ENCODE measurements at regions not wholly inside any gene's neighbourhood (a gene's known extent, or its start where the extent isn't known, plus 50 kb on each side); places are given as distances from the start of the nearest gene placed in this dataset.

- no peak overlapping the region for H3K4me3 Mint-ChIP-seq (ENCODE audit: unreplicated experiment)
- H3K27me3 Mint-ChIP-seq (ENCODE audit: unreplicated experiment): no peaks in the 10 kb centered on the region
- DNase-seq (ENCODE audit: extremely low spot score, unreplicated experiment): no peak
- peaks cover 29% of the 10 kb centered on the region for H3K4me1 Mint-ChIP-seq (ENCODE audit: unreplicated experiment)
- no peak for TF ChIP-seq CTCF (IDR thresholded peaks at IDR 0.05)
- H3K9me3 Mint-ChIP-seq (ENCODE audit: unreplicated experiment): no peaks in the 10 kb centered on the region
- H3K36me3 Mint-ChIP-seq (ENCODE audit: unreplicated experiment): no peaks in the 10 kb centered on the region
- no peak overlapping the region for H3K27ac Mint-ChIP-seq (ENCODE audit: unreplicated experiment)
Observed at GRCh38 chr4:32768664-32769389, 2048.7 kb downstream of the PCDH7 start.

GRCh38 chr4:32771491-32771890 lies 2051.3 kb downstream of the PCDH7 start:
- TF ChIP-seq CTCF (IDR thresholded peaks at IDR 0.05): no peak
- DNase-seq (ENCODE audit: extremely low spot score, unreplicated experiment): no peak
- H3K4me1 Mint-ChIP-seq (ENCODE audit: unreplicated experiment): peaks cover 26% of the 10 kb centered on the region
- no peak overlapping the region for H3K4me3 Mint-ChIP-seq (ENCODE audit: unreplicated experiment)
- no peak overlapping the region for H3K27ac Mint-ChIP-seq (ENCODE audit: unreplicated experiment)
- no peaks in the 10 kb centered on the region for H3K9me3 Mint-ChIP-seq (ENCODE audit: unreplicated experiment)
- H3K36me3 Mint-ChIP-seq (ENCODE audit: unreplicated experiment): no peaks in the 10 kb centered on the region
- H3K27me3 Mint-ChIP-seq (ENCODE audit: unreplicated experiment): no peaks in the 10 kb centered on the region

- no peaks in the 10 kb centered on the region for H3K36me3 Mint-ChIP-seq (ENCODE audit: unreplicated experiment)
- DNase-seq (ENCODE audit: extremely low spot score, unreplicated experiment): no peak
- TF ChIP-seq CTCF (IDR thresholded peaks at IDR 0.05): peak; percentile 51
- peaks cover 17% of the 10 kb centered on the region for H3K4me1 Mint-ChIP-seq (ENCODE audit: unreplicated experiment)
- no peaks in the 10 kb centered on the region for H3K27me3 Mint-ChIP-seq (ENCODE audit: unreplicated experiment)
- H3K9me3 Mint-ChIP-seq (ENCODE audit: unreplicated experiment): peaks cover 6% of the 10 kb centered on the region
- no peak overlapping the region for H3K4me3 Mint-ChIP-seq (ENCODE audit: unreplicated experiment)
- no peak overlapping the region for H3K27ac Mint-ChIP-seq (ENCODE audit: unreplicated experiment)
Observed at GRCh38 chr4:32775049-32775448, 2054.9 kb downstream of the PCDH7 start.

- H3K4me1 Mint-ChIP-seq (ENCODE audit: unreplicated experiment): peaks cover 17% of the 10 kb centered on the region
- TF ChIP-seq CTCF (IDR thresholded peaks at IDR 0.05): no peak
- no peak overlapping the region for H3K4me3 Mint-ChIP-seq (ENCODE audit: unreplicated experiment)
- H3K27me3 Mint-ChIP-seq (ENCODE audit: unreplicated experiment): no peaks in the 10 kb centered on the region
- peaks cover 6% of the 10 kb centered on the region for H3K9me3 Mint-ChIP-seq (ENCODE audit: unreplicated experiment)
- DNase-seq (ENCODE audit: extremely low spot score, unreplicated experiment): no peak
- H3K27ac Mint-ChIP-seq (ENCODE audit: unreplicated experiment): no peak overlapping the region
- no peaks in the 10 kb centered on the region for H3K36me3 Mint-ChIP-seq (ENCODE audit: unreplicated experiment)
Observed at GRCh38 chr4:32776435-32777203, 2056.4 kb downstream of the PCDH7 start.

- Mint-ChIP-seq H3K36me3 (ENCODE audit: unreplicated experiment) (no peaks in the 10 kb centered on the region), H3K4me3 (ENCODE audit: unreplicated experiment) (no peak overlapping the region), H3K4me1 (ENCODE audit: unreplicated experiment) (peaks cover 16% of the 10 kb centered on the region), H3K27me3 (ENCODE audit: unreplicated experiment) (no peaks in the 10 kb centered on the region), H3K27ac (ENCODE audit: unreplicated experiment) (no peak overlapping the region), H3K9me3 (ENCODE audit: unreplicated experiment) (peaks cover 6% of the 10 kb centered on the region)
- DNase-seq (ENCODE audit: extremely low spot score, unreplicated experiment): no peak
- TF ChIP-seq CTCF (IDR thresholded peaks at IDR 0.05): no peak
Observed at GRCh38 chr4:32778025-32778424, 2057.9 kb downstream of the PCDH7 start.
